BE2C (cell line): ENCODE measurements at regions not wholly inside any gene's neighbourhood (a gene's known extent, or its start where the extent isn't known, plus 50 kb on each side); places are given as distances from the start of the nearest gene placed in this dataset.
"Not testable (repeated sequence)": the region's sequence is repeated elsewhere in the genome, so short reads cannot be mapped to it uniquely, and the experiment has no call there.

ENCODE experiments used
- DNase-seq: peaks from one replicate; pipeline ENCODE4 v3.0.0-alpha.2; 2020
- H3K27me3 ChIP-seq: fragments of 250-450 bp; sonication (Bioruptor Pico); 2 replicates; pipeline ENCODE4 v1.5.1; 2020; ENCODE audit warnings: mild to moderate bottlenecking
- H3K36me3 ChIP-seq: fragments of 250-450 bp; sonication (Bioruptor Pico); 2 replicates; pipeline ENCODE4 v1.5.1; 2020; ENCODE audit warnings: mild to moderate bottlenecking
- H3K4me1 ChIP-seq: fragments of 250-450 bp; sonication (Bioruptor Pico); 2 replicates; pipeline ENCODE4 v1.5.1; 2020
- H3K4me3 ChIP-seq: 2 replicates; pipeline ENCODE4 v1.5.1; 2011; ENCODE audit warnings: low read depth, low read length
- H3K9me3 ChIP-seq: fragments of 250-450 bp; sonication (Bioruptor Pico); 2 replicates; pipeline ENCODE4 v1.5.1; 2020
- CTCF ChIP-seq: IDR thresholded peaks from 2 replicates; pipeline ENCODE4 v1.5.1; 2012; ENCODE audit warnings: mild to moderate bottlenecking, low read depth, low read length

- H3K36me3 ChIP-seq = no peaks in the 10 kb centered on the region
- peaks cover 8% of the 10 kb centered on the region for H3K4me1 ChIP-seq
- no peaks in the 10 kb centered on the region for H3K9me3 ChIP-seq
- TF ChIP-seq CTCF = no peak
- no peak overlapping the region for H3K4me3 ChIP-seq
- H3K27me3 ChIP-seq = no peaks in the 10 kb centered on the region
- no peak for DNase-seq
Observed at GRCh38 chr6:55937951-55938690, 62.7 kb upstream of the BMP5 start.

GRCh38 chr6:55937261-55937947, 62.0 kb upstream of the BMP5 start:
- H3K4me3 ChIP-seq = no peak overlapping the region
- H3K9me3 ChIP-seq = no peaks in the 10 kb centered on the region
- peaks cover 8% of the 10 kb centered on the region for H3K4me1 ChIP-seq
- H3K27me3 ChIP-seq = no peaks in the 10 kb centered on the region
- TF ChIP-seq CTCF = no peak
- DNase-seq = no peak
- H3K36me3 ChIP-seq = no peaks in the 10 kb centered on the region

GRCh38 chr6:55931101-55931500, 55.7 kb upstream of the BMP5 start:
- no peak for DNase-seq
- H3K9me3 ChIP-seq = no peaks in the 10 kb centered on the region
- TF ChIP-seq CTCF = no peak
- no peaks in the 10 kb centered on the region for H3K4me1 ChIP-seq
- H3K36me3 ChIP-seq = no peaks in the 10 kb centered on the region
- H3K4me3 ChIP-seq = no peak overlapping the region
- no peaks in the 10 kb centered on the region for H3K27me3 ChIP-seq

- not testable (repeated sequence) for H3K9me3 ChIP-seq, H3K27me3 ChIP-seq, H3K36me3 ChIP-seq, H3K4me1 ChIP-seq, H3K4me3 ChIP-seq, DNase-seq
Observed at GRCh38 chr6:55927713-55928112, 52.3 kb upstream of the BMP5 start.

GRCh38 chr6:55925292-55925691, 49.9 kb upstream of the BMP5 start:
- TF ChIP-seq CTCF = no peak
- DNase-seq = no peak

More at GRCh38 chr6:55925292-55925691, 49.9 kb upstream of the BMP5 start:
- H3K4me3 ChIP-seq = no peak overlapping the region
- H3K9me3 ChIP-seq = no peaks in the 10 kb centered on the region
- no peaks in the 10 kb centered on the region for H3K36me3 ChIP-seq
- H3K27me3 ChIP-seq = no peaks in the 10 kb centered on the region
- no peaks in the 10 kb centered on the region for H3K4me1 ChIP-seq
